ENCODE measurements at regions not wholly inside any gene's neighbourhood (a gene's known extent, or its start where the extent isn't known, plus 50 kb on each side); places are given as distances from the start of the nearest gene placed in this dataset.
"Not testable (repeated sequence)": the region's sequence is repeated elsewhere in the genome, so short reads cannot be mapped to it uniquely, and the experiment has no call there.

GRCh38 chr9:71363286-71363961 lies 242.0 kb upstream of the TRPM3 start:
- DNase-seq (ENCODE audit: low spot score): no peak

GRCh38 chr9:71361357-71361756 lies 239.9 kb upstream of the TRPM3 start:
- DNase-seq (ENCODE audit: low spot score): no peak

GRCh38 chr9:71357346-71357745 lies 235.9 kb upstream of the TRPM3 start:
- no peak for DNase-seq (ENCODE audit: low spot score)

- no peak for DNase-seq (ENCODE audit: low spot score)
Measured at GRCh38 chr9:71355884-71356283, 234.5 kb upstream of the TRPM3 start.

- DNase-seq (ENCODE audit: low spot score): no peak
Measured at GRCh38 chr9:71353720-71354119, 232.3 kb upstream of the TRPM3 start.

GRCh38 chr9:71352837-71353236 lies 231.4 kb upstream of the TRPM3 start:
- no peak for DNase-seq (ENCODE audit: low spot score)

GRCh38 chr9:71349218-71349617 lies 227.8 kb upstream of the TRPM3 start:
- no peak for DNase-seq (ENCODE audit: low spot score)

- DNase-seq (ENCODE audit: low spot score): no peak
Measured at GRCh38 chr9:71333321-71333720, 211.9 kb upstream of the TRPM3 start.

- no peak for DNase-seq (ENCODE audit: low spot score)
Measured at GRCh38 chr9:71331603-71332002, 210.2 kb upstream of the TRPM3 start.

- DNase-seq (ENCODE audit: low spot score): no peak
Measured at GRCh38 chr9:71329873-71330272, 208.5 kb upstream of the TRPM3 start.

GRCh38 chr9:71326360-71326759 lies 204.9 kb upstream of the TRPM3 start:
- no peak for DNase-seq (ENCODE audit: low spot score)

GRCh38 chr9:71323357-71323756 lies 201.9 kb upstream of the TRPM3 start:
- DNase-seq (ENCODE audit: low spot score): no peak

GRCh38 chr9:71322311-71322710 lies 200.9 kb upstream of the TRPM3 start:
- no peak for DNase-seq (ENCODE audit: low spot score)

GRCh38 chr9:71308454-71308853 lies 187.0 kb upstream of the TRPM3 start:
- no peak for DNase-seq (ENCODE audit: low spot score)

- no peak for DNase-seq (ENCODE audit: low spot score)
Measured at GRCh38 chr9:71306134-71306533, 184.7 kb upstream of the TRPM3 start.

- DNase-seq (ENCODE audit: low spot score): no peak
Measured at GRCh38 chr9:71303351-71303750, 181.9 kb upstream of the TRPM3 start.

- DNase-seq (ENCODE audit: low spot score): no peak
Measured at GRCh38 chr9:71302776-71303175, 181.4 kb upstream of the TRPM3 start.

- DNase-seq (ENCODE audit: low spot score): no peak
Measured at GRCh38 chr9:71295928-71296327, 174.5 kb upstream of the TRPM3 start.

- DNase-seq (ENCODE audit: low spot score): no peak
Measured at GRCh38 chr9:71286146-71286545, 164.7 kb upstream of the TRPM3 start.

GRCh38 chr9:71285191-71285656 lies 163.8 kb upstream of the TRPM3 start:
- DNase-seq (ENCODE audit: low spot score): peak; percentile 68

- DNase-seq (ENCODE audit: low spot score): not testable (repeated sequence)
Measured at GRCh38 chr9:71282116-71282515, 160.7 kb upstream of the TRPM3 start.

- no peak for DNase-seq (ENCODE audit: low spot score)
Measured at GRCh38 chr9:71279151-71279739, 157.8 kb upstream of the TRPM3 start.

- no peak for DNase-seq (ENCODE audit: low spot score)
Measured at GRCh38 chr9:71273613-71274012, 152.2 kb upstream of the TRPM3 start.

- no peak for DNase-seq (ENCODE audit: low spot score)
Measured at GRCh38 chr9:71271602-71272001, 150.2 kb upstream of the TRPM3 start.

All from kidney capillary endothelial cell (primary cell).